Cardiac septum (tissue), 1 donor: ENCODE measurements at regions not wholly inside any gene's neighbourhood (a gene's known extent, or its start where the extent isn't known, plus 50 kb on each side); places are given as distances from the start of the nearest gene placed in this dataset.
"Not testable (repeated sequence)": the region's sequence is repeated elsewhere in the genome, so short reads cannot be mapped to it uniquely, and the experiment has no call there.

ENCODE experiments used
- DNase-seq: peaks from one replicate; pipeline ENCODE4 v3.0.0-alpha.2; 2020; ENCODE audit warnings: low spot score
- intact Hi-C: fragments of 100-400 bp; cut with DNase I; formaldehyde crosslinking; loops from one replicate; pipeline ENCODE4 v1.14.0; 2022
- donor health status: DM: no; HTN: no; CAD: no.

GRCh38 chr22:46026899-46027210 is 49.9 kb upstream of the WNT7B start:
- intact Hi-C loops: no loop called here
- no peak for DNase-seq

- intact Hi-C loops: no loop called here
- peak; percentile 79 for DNase-seq
Observed at GRCh38 chr22:46027211-46028105, 50.5 kb upstream of the WNT7B start.

- peak; percentile 51 for DNase-seq
- intact Hi-C loops: no loop called here
Observed at GRCh38 chr22:46028106-46028991, 51.4 kb upstream of the WNT7B start.

GRCh38 chr22:46029036-46029435 is 52.1 kb upstream of the WNT7B start:
- intact Hi-C loops: no loop called here
- DNase-seq: no peak

- intact Hi-C loops: no loop called here
- peak; percentile 58 for DNase-seq
Observed at GRCh38 chr22:46029574-46030200, 52.7 kb upstream of the WNT7B start.

GRCh38 chr22:46030231-46030880 is 53.4 kb upstream of the WNT7B start:
- intact Hi-C loops: no loop called here
- peak; percentile 75 for DNase-seq

- intact Hi-C loops: no loop called here
- DNase-seq: peak; percentile 60
Observed at GRCh38 chr22:46031066-46031465, 54.1 kb upstream of the WNT7B start.

GRCh38 chr22:46031557-46031956 is 54.6 kb upstream of the WNT7B start:
- intact Hi-C loops: no loop called here
- peak; percentile 65 for DNase-seq

GRCh38 chr22:46031965-46032851 is 55.2 kb upstream of the WNT7B start:
- DNase-seq: peak; percentile 38
- intact Hi-C loops: no loop called here

- peak; percentile 66 for DNase-seq
- intact Hi-C loops: no loop called here
Observed at GRCh38 chr22:46033256-46034200, 56.6 kb upstream of the WNT7B start.

- intact Hi-C loops, DNase-seq: not testable (repeated sequence)
Observed at GRCh38 chr22:46034480-46034879, 57.5 kb upstream of the WNT7B start.

- DNase-seq: no peak
- intact Hi-C loops: no loop called here
Observed at GRCh38 chr22:46035380-46035741, 58.4 kb upstream of the WNT7B start.

GRCh38 chr22:46035742-46036557 is 59.0 kb upstream of the WNT7B start:
- DNase-seq: peak; percentile 100
- intact Hi-C loops: loop anchor here (2.0 kb wide), 1 partner anchor 35 kb away; no protein-coding TSS in a partner anchor

- intact Hi-C loops: loop anchor here (2.0 kb wide), 1 partner anchor 34 kb away; no protein-coding TSS in a partner anchor
- no peak for DNase-seq
Observed at GRCh38 chr22:46036558-46037408, 59.8 kb upstream of the WNT7B start.

- no peak for DNase-seq
- intact Hi-C loops: no loop called here
Observed at GRCh38 chr22:46038174-46038487, 61.2 kb upstream of the WNT7B start.
